Activated CD8-positive, alpha-beta memory T cell treated with anti-CD3 and anti-CD28 coated beads, Interleukin-2, amount 10 ng/mL, durations not matched to agents 7 days and 5 days (primary cell): ENCODE measurements at regions not wholly inside any gene's neighbourhood (a gene's known extent, or its start where the extent isn't known, plus 50 kb on each side); places are given as distances from the start of the nearest gene placed in this dataset.

Source experiments
- ATAC-seq: fragments of 150-1000 bp; cut with Tn5 transposase; one replicate; pipeline ENCODE4 v1.10.0; 2021; ENCODE audit warnings: moderate library complexity
- CTCF ChIA-PET: fragments of 350-600 bp; sonication (Branson Sonifier 250); formaldehyde crosslinking; loops from one replicate; lab custom pipeline; 2021; ENCODE audit warnings: antibody characterized with exemption; lab: Charles Lee
- DNase-seq: peaks from one replicate; pipeline ENCODE4 v3.0.0-alpha.2; 2020
- H3K27ac Mint-ChIP-seq: one replicate; pipeline ENCODE4 v1.8.0; 2021; ENCODE audit warnings: mild to moderate bottlenecking, mixed read lengths
- H3K27me3 Mint-ChIP-seq: one replicate; pipeline ENCODE4 v1.8.0; 2021; ENCODE audit warnings: mixed read lengths
- H3K36me3 Mint-ChIP-seq: one replicate; pipeline ENCODE4 v1.8.0; 2021; ENCODE audit warnings: mild to moderate bottlenecking, mixed read lengths
- H3K4me1 Mint-ChIP-seq: one replicate; pipeline ENCODE4 v1.8.0; 2021; ENCODE audit warnings: mixed read lengths
- H3K4me3 Mint-ChIP-seq: one replicate; pipeline ENCODE4 v1.8.0; 2021; ENCODE audit warnings: mild to moderate bottlenecking, moderate library complexity, mixed read lengths
- H3K9me3 Mint-ChIP-seq: one replicate; pipeline ENCODE4 v1.8.0; 2022; ENCODE audit warnings: low read depth, mixed read lengths

DNA sequence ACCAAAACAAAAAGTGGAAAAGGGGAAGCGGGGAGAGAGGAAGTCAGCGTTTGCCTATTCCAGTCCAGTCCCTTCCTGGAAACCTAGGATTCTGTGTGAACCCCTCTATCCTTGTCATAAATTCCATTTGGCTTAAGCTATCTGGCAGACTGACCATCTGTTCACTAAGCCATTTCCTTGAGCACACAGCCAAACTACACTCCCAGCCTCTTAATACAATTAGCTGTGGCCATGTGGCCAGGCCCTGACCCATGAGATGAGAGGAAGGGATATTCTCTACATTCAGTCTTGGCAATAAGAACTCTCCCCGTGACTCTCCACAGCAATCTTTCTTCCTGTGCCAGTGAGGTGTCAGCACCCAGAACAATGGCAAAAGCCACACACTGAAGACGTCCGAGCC lies 424.8 kb downstream of the TLE1 start:
- Mint-ChIP-seq H3K4me1 (no peaks in the 10 kb centered on the region), H3K36me3 (no peaks in the 10 kb centered on the region), H3K27me3 (no peaks in the 10 kb centered on the region), H3K27ac (no peak overlapping the region), H3K9me3 (peaks cover 9% of the 10 kb centered on the region), H3K4me3 (no peak overlapping the region)
- ATAC-seq (no peak), DNase-seq (no peak)
- CTCF ChIA-PET, result no interaction called here

DNA sequence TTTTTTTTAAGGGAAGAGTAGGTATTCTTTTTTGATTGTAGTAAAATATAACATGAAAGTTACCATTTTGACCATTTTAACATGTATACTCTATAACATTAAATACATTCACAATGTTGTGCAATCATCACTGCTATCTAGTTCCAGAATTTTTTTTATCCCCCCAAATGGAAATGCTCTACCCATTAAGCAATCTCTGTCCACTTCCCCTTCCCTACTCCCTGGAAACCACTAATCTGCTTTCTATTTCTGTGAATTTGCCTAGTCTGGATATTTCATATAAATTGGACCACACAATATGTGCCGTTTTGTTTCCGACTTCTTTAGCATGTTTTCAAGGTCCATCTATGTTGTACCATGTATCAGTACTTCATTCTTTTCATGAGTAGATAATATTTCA lies 429.5 kb downstream of the TLE1 start:
- Mint-ChIP-seq H3K36me3 (no peaks in the 10 kb centered on the region), H3K9me3 (peaks cover 5% of the 10 kb centered on the region), H3K27ac (no peak overlapping the region), H3K4me1 (no peaks in the 10 kb centered on the region), H3K27me3 (no peaks in the 10 kb centered on the region), H3K4me3 (no peak overlapping the region)
- no peak for DNase-seq
- no peak for ATAC-seq
- CTCF ChIA-PET, result no interaction called here

DNA sequence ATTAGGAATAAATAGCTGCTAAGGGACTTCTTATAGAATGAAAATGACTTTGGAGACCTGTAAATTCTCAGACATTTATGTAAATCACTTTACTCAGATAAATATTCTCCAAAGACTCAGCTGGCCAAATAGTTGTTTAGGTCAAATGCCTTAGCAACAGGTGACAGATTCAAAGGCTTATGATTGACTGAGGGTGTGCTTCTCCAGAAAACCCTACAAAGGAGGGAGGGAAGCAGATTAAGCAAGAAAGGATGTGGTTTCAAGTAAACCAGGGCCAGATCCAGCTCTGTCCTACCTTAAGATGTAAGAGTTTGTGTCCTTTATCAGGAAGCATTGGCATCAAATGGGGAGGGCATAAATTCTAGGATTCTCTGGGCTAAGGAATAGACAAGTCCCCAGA lies 433.0 kb downstream of the TLE1 start:
- no peaks in the 10 kb centered on the region for H3K36me3 Mint-ChIP-seq
- DNase-seq (no peak), ATAC-seq (no peak)
- no peak overlapping the region for H3K27ac Mint-ChIP-seq
- no peak overlapping the region for H3K4me3 Mint-ChIP-seq
- CTCF ChIA-PET, result no interaction called here
- peaks cover 5% of the 10 kb centered on the region for H3K9me3 Mint-ChIP-seq
- H3K4me1 Mint-ChIP-seq, result no peaks in the 10 kb centered on the region
- H3K27me3 Mint-ChIP-seq, result no peaks in the 10 kb centered on the region

DNA sequence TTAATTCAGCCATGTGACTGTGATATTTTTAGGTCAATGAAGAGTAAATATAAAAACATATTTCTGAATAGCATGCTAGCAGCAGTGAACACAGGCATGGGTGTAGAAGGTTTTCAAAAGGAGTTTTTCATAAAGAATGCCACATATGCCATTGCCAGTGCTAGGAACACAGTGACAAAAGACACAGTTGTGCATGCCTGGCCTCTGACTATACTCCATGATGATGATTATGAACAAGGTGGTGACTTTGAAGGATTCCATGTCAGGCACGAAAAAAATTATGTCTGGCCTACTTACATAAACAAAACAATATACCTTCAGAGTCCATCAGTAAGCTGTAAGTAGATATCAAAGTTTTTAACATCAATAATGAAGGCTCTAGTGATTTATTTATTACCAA lies 438.7 kb downstream of the TLE1 start:
- no peak for DNase-seq
- Mint-ChIP-seq H3K9me3 (peaks cover 10% of the 10 kb centered on the region), H3K36me3 (no peaks in the 10 kb centered on the region), H3K27ac (no peak overlapping the region), H3K27me3 (no peaks in the 10 kb centered on the region), H3K4me3 (no peak overlapping the region), H3K4me1 (no peaks in the 10 kb centered on the region)
- CTCF ChIA-PET, result no interaction called here
- ATAC-seq, result no peak

DNA sequence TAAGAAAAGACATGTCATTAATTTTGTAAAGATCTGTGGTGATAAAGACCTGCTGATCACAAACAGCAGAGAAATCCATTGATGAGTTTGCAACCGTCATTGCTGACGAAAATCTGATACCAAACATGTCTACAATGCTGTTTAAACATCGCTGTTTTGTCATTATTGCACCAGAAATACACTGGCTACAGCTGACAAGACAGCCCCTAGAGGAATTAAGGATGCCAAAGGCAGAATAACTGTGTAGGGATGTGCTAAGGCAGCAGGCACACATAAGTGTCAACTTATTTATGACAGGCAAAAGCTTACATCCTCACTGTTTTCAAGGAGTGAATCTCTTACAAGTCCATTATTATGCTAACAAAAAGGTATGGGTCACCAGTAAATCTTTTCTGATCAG lies 439.3 kb downstream of the TLE1 start:
- peaks cover 9% of the 10 kb centered on the region for H3K9me3 Mint-ChIP-seq
- H3K36me3 Mint-ChIP-seq, result no peaks in the 10 kb centered on the region
- H3K27ac Mint-ChIP-seq, result no peak overlapping the region
- H3K4me1 Mint-ChIP-seq, result no peaks in the 10 kb centered on the region
- ATAC-seq (no peak), DNase-seq (no peak)
- CTCF ChIA-PET, result no interaction called here
- H3K27me3 Mint-ChIP-seq, result no peaks in the 10 kb centered on the region
- H3K4me3 Mint-ChIP-seq, result no peak overlapping the region

DNA sequence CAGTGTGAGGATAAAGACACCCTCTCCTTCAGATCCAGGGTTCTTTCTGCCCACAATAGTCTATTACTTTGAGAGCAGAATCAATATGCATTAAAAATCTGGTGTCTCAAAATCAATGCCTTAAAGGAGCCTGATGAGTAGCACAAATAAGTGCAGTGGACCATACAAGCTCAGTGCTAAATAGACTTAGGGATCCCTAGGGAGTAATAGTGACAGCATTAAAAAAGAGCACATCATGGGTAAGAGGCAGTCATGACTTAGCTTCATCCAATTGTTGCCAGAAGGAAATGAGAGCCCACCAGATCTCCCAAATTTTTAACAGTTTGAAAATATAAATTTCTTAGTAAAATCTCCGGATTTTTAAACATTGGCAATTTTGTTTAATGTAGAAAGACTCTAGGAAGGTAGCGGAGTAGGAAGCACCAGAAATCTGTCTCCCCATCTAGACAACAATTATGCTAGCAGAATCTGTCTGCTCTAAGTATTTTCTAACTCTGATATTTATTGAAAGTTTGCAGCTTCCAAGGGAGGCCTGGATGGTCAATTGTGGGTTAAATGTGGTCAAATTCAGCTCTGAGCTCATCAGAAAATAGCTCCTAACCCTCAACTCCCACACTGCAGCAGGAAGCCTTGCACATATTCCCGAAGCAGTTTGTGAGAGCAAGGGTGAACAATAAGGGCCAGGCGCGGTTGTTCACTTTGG lies 443.9 kb downstream of the TLE1 start:
- CTCF ChIA-PET, result no interaction called here

DNA sequence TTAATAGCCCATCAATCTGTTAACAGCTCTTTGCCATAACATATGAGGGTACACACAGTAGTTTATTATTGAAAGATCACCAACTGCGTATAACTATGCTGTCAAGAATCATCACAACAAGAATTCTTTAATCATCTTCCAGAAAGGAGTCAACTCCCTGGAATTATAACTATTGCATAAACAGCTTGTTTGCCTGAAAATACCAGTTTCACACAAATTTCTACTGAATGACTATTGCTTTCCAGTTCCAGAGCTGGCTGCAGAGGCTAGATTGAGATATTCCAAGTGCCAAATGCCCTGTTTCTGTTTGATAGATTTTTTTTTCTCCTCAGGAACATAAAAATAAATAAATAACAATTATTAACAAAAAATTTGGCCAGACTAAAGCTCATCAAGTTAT lies 444.7 kb downstream of the TLE1 start:
- Mint-ChIP-seq H3K9me3 (peaks cover 9% of the 10 kb centered on the region), H3K36me3 (no peaks in the 10 kb centered on the region), H3K4me1 (no peaks in the 10 kb centered on the region), H3K27me3 (no peaks in the 10 kb centered on the region), H3K27ac (no peak overlapping the region), H3K4me3 (no peak overlapping the region)
- CTCF ChIA-PET, result no interaction called here
- DNase-seq, result no peak
- no peak for ATAC-seq

More for the DNA sequence above, 443.9 kb downstream of the TLE1 start:
- Mint-ChIP-seq H3K9me3 (peaks cover 9% of the 10 kb centered on the region), H3K27ac (no peak overlapping the region), H3K27me3 (no peaks in the 10 kb centered on the region), H3K4me1 (no peaks in the 10 kb centered on the region), H3K36me3 (no peaks in the 10 kb centered on the region), H3K4me3 (no peak overlapping the region)
- DNase-seq (no peak), ATAC-seq (no peak)

DNA sequence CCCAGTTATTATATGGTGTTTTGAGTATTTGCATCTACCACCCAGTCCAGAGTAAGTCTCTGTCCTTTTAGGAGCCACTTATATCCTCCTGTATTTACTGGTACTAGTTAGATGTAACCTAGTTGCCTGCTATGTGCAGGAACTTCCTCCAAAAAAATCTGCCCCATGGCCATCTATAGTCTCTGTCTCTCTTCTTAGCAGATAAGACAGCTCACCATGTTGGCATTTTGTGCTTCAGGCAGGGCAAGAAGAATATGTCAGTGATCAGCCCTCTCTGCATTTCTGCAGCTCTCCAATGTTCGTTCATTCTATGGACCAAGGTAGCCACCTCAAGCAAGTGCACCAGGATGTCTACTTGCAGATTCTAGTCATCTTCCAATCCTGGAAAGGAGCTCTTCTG lies 446.5 kb downstream of the TLE1 start:
- H3K4me1 Mint-ChIP-seq, result no peaks in the 10 kb centered on the region
- no peak overlapping the region for H3K27ac Mint-ChIP-seq
- no peaks in the 10 kb centered on the region for H3K27me3 Mint-ChIP-seq
- CTCF ChIA-PET, result no interaction called here
- no peaks in the 10 kb centered on the region for H3K36me3 Mint-ChIP-seq
- no peak for DNase-seq
- H3K9me3 Mint-ChIP-seq, result peaks cover 3% of the 10 kb centered on the region
- no peak overlapping the region for H3K4me3 Mint-ChIP-seq
- ATAC-seq, result no peak

DNA sequence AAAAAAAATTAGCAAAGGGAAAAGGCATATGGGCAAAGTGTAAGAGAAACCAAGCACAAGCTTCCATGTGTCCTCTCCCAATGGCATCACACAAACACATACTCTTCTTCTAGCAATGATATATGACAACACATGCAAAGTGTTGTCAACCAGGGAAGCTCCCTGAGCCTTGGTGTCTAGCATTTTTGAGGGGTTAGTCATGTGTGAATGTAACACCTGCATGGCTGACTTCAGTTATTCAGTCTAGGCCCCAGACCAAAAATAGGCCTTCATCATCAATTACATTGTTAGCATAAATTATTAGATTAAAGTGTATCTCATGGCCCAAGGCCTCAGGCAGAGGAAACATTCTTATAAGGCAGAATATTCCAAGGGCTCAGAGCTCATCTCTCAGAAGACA lies 450.0 kb downstream of the TLE1 start:
- no peak overlapping the region for H3K27ac Mint-ChIP-seq
- ATAC-seq (no peak), DNase-seq (no peak)
- no peaks in the 10 kb centered on the region for H3K4me1 Mint-ChIP-seq
- H3K4me3 Mint-ChIP-seq, result no peak overlapping the region
- H3K36me3 Mint-ChIP-seq, result no peaks in the 10 kb centered on the region
- CTCF ChIA-PET, result no interaction called here
- H3K27me3 Mint-ChIP-seq, result no peaks in the 10 kb centered on the region
- H3K9me3 Mint-ChIP-seq, result peaks cover 3% of the 10 kb centered on the region

DNA sequence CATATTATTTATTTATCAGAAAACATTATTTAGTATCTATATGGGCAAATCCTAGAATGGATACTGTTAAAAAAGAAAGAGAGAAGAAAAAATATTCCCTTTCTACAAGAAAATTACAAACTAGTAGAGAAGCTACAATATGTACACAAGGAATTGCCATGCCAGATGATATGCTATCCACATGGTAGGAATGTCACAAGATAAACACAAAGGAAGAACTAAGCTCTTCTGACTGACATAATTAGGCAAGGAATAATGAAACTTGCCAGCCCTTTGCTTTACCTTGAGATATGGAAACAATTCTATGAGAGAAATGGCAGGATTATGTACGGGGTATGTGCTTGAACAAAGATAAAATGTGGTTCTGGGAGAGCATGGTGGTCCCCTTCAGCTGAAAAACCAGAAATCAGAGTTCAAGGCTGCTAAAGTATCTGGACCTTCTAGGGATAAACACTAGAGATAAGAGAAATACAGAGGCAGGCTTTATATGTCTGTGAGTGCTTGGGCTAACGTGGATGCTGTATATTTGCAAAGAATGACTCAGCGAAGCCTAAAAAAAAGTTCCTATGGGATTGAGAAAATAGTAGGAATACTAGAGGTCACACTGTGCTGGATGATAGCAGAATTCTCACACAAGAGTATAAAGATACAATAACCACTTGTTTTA lies 451.6 kb downstream of the TLE1 start:
- no peak overlapping the region for H3K27ac Mint-ChIP-seq

DNA sequence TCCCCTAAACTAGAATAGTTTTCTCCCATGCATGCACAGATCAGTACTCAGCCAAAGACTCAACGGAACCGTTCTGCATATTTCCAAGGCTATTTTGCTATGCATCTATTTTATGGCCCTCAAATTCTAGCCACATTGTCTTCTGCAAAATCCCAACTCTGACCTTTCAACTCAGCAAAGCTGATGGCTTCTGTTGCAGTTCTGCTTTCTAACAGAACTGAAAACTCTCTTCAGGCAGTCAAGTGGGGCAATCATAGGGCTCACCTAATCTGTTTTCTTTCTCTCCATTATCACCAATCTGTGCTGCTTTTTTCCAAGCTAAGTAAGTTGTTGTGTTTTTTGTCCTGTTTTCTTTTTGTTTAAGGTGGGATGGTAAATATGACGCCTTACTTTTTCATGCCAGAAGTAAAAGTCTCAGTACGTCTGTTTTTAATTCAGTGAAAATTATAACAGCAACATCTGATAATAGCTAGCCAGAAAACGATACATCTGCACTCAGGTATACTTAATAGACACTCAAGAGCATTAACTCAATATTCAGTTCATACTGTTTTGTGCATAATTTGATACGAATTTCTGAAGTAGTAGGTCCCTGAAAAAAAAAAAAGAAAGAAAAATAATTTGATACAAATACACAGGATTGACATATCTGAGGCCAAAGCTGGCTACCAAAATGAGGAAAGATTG lies 454.3 kb downstream of the TLE1 start:
- H3K4me3 Mint-ChIP-seq, result no peak overlapping the region

More for the DNA sequence above, 451.6 kb downstream of the TLE1 start:
- Mint-ChIP-seq H3K4me1 (no peaks in the 10 kb centered on the region), H3K36me3 (no peaks in the 10 kb centered on the region), H3K9me3 (peaks cover 3% of the 10 kb centered on the region), H3K27me3 (no peaks in the 10 kb centered on the region), H3K4me3 (no peak overlapping the region)
- ATAC-seq, result no peak
- no peak for DNase-seq
- CTCF ChIA-PET, result no interaction called here

DNA sequence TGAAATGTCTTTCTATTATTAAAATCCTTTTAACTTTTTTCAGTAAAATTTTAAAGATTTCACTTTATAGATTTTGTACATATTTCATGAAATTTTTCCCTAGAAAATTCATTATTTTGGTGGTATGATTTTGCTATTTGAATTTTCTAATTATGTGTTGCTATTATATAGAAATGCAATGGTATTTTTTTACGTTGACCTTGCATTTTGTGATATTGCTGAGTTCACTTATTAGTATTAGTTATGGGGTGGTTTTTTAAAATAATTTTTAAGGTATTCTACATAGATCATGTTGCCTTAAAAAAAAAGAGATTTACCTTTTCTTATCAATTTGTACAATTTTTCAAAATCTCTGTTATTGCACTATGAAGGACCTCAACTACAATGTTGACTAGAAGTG lies 458.3 kb downstream of the TLE1 start:
- no peaks in the 10 kb centered on the region for H3K9me3 Mint-ChIP-seq
- DNase-seq, result no peak
- no peaks in the 10 kb centered on the region for H3K4me1 Mint-ChIP-seq
- H3K27me3 Mint-ChIP-seq, result no peaks in the 10 kb centered on the region
- CTCF ChIA-PET, result no interaction called here
- no peaks in the 10 kb centered on the region for H3K36me3 Mint-ChIP-seq
- no peak overlapping the region for H3K4me3 Mint-ChIP-seq
- no peak overlapping the region for H3K27ac Mint-ChIP-seq
- no peak for ATAC-seq

More for the DNA sequence above, 454.3 kb downstream of the TLE1 start:
- Mint-ChIP-seq H3K4me1 (no peaks in the 10 kb centered on the region), H3K36me3 (no peaks in the 10 kb centered on the region), H3K27ac (no peak overlapping the region), H3K27me3 (no peaks in the 10 kb centered on the region), H3K9me3 (no peaks in the 10 kb centered on the region)
- CTCF ChIA-PET, result no interaction called here
- DNase-seq (no peak), ATAC-seq (no peak)

DNA sequence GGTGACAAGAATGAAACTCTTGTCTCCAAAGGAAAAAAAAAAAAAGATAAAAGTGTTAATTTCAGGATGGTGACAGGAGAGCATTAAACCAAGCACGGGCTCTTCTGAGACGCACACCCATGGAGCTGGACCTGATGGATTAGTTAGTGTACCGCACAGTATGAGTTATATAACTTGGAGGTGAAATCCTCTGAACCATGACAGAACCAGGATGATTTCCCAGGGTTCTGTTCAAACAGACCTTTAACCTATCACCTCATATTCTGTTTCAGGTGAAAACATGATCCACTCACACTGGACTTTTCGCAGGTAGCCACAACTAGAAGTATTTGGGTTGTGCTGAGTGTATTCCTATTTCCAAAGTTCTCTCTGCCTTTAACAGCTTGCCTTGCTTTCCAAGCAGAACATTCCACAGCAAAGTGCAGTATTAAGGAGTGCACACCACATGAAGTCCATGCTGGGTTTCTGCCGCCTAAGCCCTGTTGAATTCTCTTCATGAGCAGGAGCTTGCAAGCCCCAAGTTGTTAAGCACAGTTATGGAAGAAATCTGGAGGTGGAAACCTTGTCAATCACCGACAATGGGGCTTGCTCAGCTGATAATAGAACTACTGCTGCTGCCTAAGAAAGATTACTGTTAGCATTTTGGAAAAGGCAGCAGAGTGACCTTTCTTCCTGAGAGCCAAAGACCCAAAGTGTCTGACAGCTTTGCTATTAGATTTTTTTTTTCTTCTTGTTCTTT lies 461.7 kb downstream of the TLE1 start:
- H3K4me1 Mint-ChIP-seq, result no peaks in the 10 kb centered on the region
- no peak overlapping the region for H3K27ac Mint-ChIP-seq
- no peaks in the 10 kb centered on the region for H3K36me3 Mint-ChIP-seq
- CTCF ChIA-PET, result no interaction called here
- peaks cover 3% of the 10 kb centered on the region for H3K9me3 Mint-ChIP-seq
- no peaks in the 10 kb centered on the region for H3K27me3 Mint-ChIP-seq
- no peak overlapping the region for H3K4me3 Mint-ChIP-seq
- ATAC-seq (no peak), DNase-seq (no peak)
